Activated T-cell treated with anti-CD3 and anti-CD28 coated beads, Interleukin-2, amount 50 U/mL, for 4 hours (primary cell): ENCODE measurements at regions not wholly inside any gene's neighbourhood (a gene's known extent, or its start where the extent isn't known, plus 50 kb on each side); places are given as distances from the start of the nearest gene placed in this dataset.
"Not testable (repeated sequence)": the region's sequence is repeated elsewhere in the genome, so short reads cannot be mapped to it uniquely, and the experiment has no call there.

Experiments
- ATAC-seq, 2 donors: fragments of 200-7000 bp; cut with Tn5 transposase; one replicate each; pipeline ENCODE4 v1.10.0; 2021
- DNase-seq: peaks from one replicate; pipeline ENCODE4 v3.0.0-alpha.2; 2020
- H3K27me3 Mint-ChIP-seq: one replicate; pipeline ENCODE4 v1.8.0; 2021; ENCODE audit warnings: low read depth, mixed read lengths
- H3K36me3 Mint-ChIP-seq: one replicate; pipeline ENCODE4 v1.8.0; 2022; ENCODE audit warnings: mixed read lengths; ENCODE audit not compliant: insufficient read depth
- H3K4me1 Mint-ChIP-seq: one replicate; pipeline ENCODE4 v1.8.0; 2021; ENCODE audit warnings: low read depth, mixed read lengths
- H3K4me3 Mint-ChIP-seq: one replicate; pipeline ENCODE4 v1.8.0; 2021; ENCODE audit warnings: mild to moderate bottlenecking, moderate library complexity, mixed read lengths
- H3K9me3 Mint-ChIP-seq: one replicate; pipeline ENCODE4 v1.8.0; 2021; ENCODE audit warnings: mixed read lengths

DNA sequence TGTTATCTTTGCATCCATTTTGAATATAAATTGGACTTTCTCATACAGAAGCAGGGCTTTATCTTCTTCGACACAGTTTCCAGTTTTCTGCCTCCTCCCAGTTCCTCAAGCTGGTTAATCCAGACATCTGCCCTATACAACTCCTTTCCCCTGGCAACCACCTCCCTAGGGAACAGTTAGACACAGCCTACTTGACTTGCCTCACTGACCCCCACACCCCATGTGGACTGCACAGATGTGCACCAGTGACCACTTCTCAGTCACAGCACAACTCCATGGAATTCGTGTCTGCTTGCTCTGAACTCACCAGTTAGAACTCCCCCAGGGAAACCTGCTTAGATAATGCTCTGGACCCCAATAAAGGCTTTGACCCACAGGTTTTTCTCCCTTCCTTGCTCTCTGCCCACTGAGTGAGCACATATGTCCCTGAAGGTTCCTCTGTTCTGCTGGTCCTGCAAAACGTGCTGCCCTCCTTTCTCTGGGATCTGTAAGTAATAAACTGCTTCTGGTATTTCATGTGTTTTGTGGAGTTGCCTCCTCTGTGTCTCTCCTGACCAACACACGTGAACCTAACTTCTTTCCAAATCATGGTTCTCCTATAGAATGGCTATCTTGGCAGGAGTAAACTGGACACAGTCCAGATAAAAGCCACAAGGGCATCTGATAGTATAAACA, 351.2 kb downstream of the CD83 start:
- Mint-ChIP-seq H3K4me3 (no peak overlapping the region), H3K9me3 (peaks cover 20% of the 10 kb centered on the region), H3K4me1 (peaks cover 7% of the 10 kb centered on the region), H3K27me3 (no peaks in the 10 kb centered on the region), H3K36me3 (peaks cover 2% of the 10 kb centered on the region)
- no peak for ATAC-seq
- no peak for DNase-seq

DNA sequence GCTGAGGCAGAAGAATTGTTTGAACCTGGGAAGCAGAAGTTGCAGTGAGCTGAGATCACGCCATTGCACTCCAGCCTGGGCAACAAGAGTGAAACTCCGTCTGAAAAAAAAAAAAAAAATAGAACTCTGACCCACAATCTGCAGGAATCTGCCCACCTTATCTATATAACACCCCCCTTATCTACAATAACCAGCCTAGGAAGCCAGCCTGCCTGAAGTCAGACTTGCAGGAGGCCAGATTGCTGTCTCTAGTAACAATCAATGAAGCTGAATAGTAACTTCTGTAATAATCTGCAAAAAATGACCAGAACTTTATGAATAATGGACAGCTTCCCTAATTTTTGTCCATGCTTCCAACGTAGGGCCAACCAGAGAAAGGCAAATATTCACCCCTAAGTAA, 352.5 kb downstream of the CD83 start:
- Mint-ChIP-seq H3K4me3 (no peak overlapping the region), H3K27me3 (no peaks in the 10 kb centered on the region), H3K36me3 (peaks cover 2% of the 10 kb centered on the region), H3K9me3 (peaks cover 18% of the 10 kb centered on the region), H3K4me1 (peaks cover 1% of the 10 kb centered on the region)
- ATAC-seq (no peak), DNase-seq (no peak)

DNA sequence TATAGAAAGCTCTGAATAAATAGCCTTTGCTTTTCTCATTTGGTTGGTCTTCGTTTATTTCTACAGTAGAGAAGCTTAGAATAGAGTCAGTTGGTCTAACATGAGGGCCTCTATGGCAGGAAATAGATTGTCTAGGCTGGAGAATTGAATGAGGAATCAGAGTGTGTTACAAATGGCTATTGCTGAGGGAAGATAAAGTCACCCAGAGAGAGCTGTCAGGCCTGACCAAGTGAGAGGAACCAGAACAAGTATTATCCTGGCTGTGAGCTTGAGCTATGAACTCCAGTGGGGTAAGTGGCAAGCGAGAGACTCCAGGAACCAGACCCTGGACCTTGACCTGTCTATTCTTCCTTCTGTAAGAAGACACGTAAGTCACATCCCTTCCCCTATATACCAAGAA, 353.1 kb downstream of the CD83 start:
- DNase-seq (no peak), ATAC-seq (no peak)
- H3K4me3 Mint-ChIP-seq = no peak overlapping the region
- no peaks in the 10 kb centered on the region for H3K27me3 Mint-ChIP-seq
- H3K4me1 Mint-ChIP-seq = no peaks in the 10 kb centered on the region
- H3K9me3 Mint-ChIP-seq = peaks cover 14% of the 10 kb centered on the region
- peaks cover 2% of the 10 kb centered on the region for H3K36me3 Mint-ChIP-seq

GRCh38 chr6:14472255-14472985, 354.8 kb downstream of the CD83 start:
- peaks cover 2% of the 10 kb centered on the region for H3K36me3 Mint-ChIP-seq
- H3K4me3 Mint-ChIP-seq = no peak overlapping the region
- H3K27me3 Mint-ChIP-seq = no peaks in the 10 kb centered on the region
- H3K4me1 Mint-ChIP-seq = no peaks in the 10 kb centered on the region
- no peak for DNase-seq
- peaks cover 14% of the 10 kb centered on the region for H3K9me3 Mint-ChIP-seq
- ATAC-seq = no peak

DNA sequence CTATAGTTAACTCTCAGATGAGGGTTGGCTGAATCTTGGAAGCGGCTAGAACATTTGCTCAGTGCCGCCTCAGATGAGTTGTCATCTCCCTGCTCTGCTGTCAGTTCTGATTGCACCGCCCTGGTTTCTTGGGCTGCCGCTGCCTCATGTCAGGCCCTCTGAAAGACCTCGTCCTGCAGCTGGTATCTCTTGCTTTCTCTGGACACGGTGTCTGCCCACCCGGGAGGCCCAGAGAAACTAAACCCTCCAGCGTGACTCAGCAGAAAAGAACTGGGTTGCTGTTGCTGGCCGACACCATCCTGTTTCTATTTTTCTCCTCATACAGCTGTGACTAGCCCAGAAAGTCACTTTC, 355.4 kb downstream of the CD83 start:
- H3K27me3 Mint-ChIP-seq = no peaks in the 10 kb centered on the region
- peaks cover 2% of the 10 kb centered on the region for H3K36me3 Mint-ChIP-seq
- H3K9me3 Mint-ChIP-seq = peaks cover 11% of the 10 kb centered on the region
- DNase-seq (no peak), ATAC-seq (no peak)
- no peaks in the 10 kb centered on the region for H3K4me1 Mint-ChIP-seq
- H3K4me3 Mint-ChIP-seq = no peak overlapping the region

DNA sequence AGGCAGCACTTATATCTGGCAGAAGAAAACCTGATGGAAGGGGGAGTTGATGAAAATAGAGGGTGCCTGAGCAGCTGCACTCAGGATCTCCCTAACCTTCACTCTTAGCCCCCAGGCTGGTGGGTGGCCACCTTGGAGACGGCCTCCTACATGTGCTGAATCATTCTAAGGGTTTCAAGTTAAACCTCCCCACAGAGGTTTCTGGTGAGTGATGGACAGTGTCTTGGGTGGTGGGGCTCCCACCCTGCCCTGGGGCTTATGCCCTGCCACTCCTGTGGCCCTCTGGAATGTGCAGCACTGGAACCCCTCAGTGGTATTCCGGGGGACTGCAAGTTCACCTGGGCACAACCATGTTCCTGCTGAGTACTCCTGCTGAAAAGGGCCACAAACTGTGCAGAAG, 357.2 kb downstream of the CD83 start:
- Mint-ChIP-seq H3K4me1 (no peaks in the 10 kb centered on the region), H3K4me3 (no peak overlapping the region), H3K27me3 (no peaks in the 10 kb centered on the region), H3K9me3 (no peaks in the 10 kb centered on the region), H3K36me3 (no peaks in the 10 kb centered on the region)
- ATAC-seq (peak; percentile 43), DNase-seq (no peak)

DNA sequence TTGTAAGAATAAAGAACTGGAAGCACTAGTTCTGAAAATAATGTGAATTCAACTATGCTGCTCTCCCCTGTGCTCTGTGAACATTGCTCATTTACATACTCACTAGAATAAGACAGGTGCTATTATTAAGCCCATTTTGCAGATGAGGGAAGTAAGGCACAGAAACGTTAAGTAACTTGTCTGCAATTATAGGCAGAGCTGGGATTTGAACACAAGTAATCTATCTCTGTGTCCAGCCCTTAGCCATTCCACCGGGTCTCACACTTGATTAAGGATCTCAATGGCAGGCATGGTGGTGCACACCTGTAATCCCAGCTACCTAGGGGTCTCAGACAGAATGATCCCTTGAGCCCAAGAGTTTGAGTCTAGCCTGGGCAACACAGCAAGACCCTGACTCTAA, 357.7 kb downstream of the CD83 start:
- no peak for ATAC-seq
- H3K4me3 Mint-ChIP-seq = no peak overlapping the region

GRCh38 chr6:14476793-14477531, 359.4 kb downstream of the CD83 start:
- no peak for DNase-seq
- no peaks in the 10 kb centered on the region for H3K27me3 Mint-ChIP-seq
- no peak for ATAC-seq

More for the DNA sequence above, 357.7 kb downstream of the CD83 start:
- no peaks in the 10 kb centered on the region for H3K36me3 Mint-ChIP-seq
- no peaks in the 10 kb centered on the region for H3K4me1 Mint-ChIP-seq
- no peak for DNase-seq
- no peaks in the 10 kb centered on the region for H3K27me3 Mint-ChIP-seq
- no peaks in the 10 kb centered on the region for H3K9me3 Mint-ChIP-seq

GRCh38 chr6:14477559-14477958, 360.0 kb downstream of the CD83 start:
- Mint-ChIP-seq H3K9me3 (peaks cover 6% of the 10 kb centered on the region), H3K36me3 (no peaks in the 10 kb centered on the region), H3K4me3 (no peak overlapping the region), H3K4me1 (no peaks in the 10 kb centered on the region), H3K27me3 (no peaks in the 10 kb centered on the region)
- DNase-seq = no peak
- no peak for ATAC-seq

More at GRCh38 chr6:14476793-14477531, 359.4 kb downstream of the CD83 start:
- Mint-ChIP-seq H3K4me1 (no peaks in the 10 kb centered on the region), H3K9me3 (peaks cover 6% of the 10 kb centered on the region), H3K4me3 (no peak overlapping the region), H3K36me3 (no peaks in the 10 kb centered on the region)

- H3K4me1 Mint-ChIP-seq = no peaks in the 10 kb centered on the region
- ATAC-seq = no peak
- no peak overlapping the region for H3K4me3 Mint-ChIP-seq
- H3K36me3 Mint-ChIP-seq = no peaks in the 10 kb centered on the region
- H3K9me3 Mint-ChIP-seq = peaks cover 6% of the 10 kb centered on the region
- no peak for DNase-seq
- no peaks in the 10 kb centered on the region for H3K27me3 Mint-ChIP-seq
Measured at GRCh38 chr6:14478381-14479225, 361.0 kb downstream of the CD83 start.

- H3K36me3 Mint-ChIP-seq, H3K9me3 Mint-ChIP-seq, DNase-seq, H3K4me3 Mint-ChIP-seq, H3K27me3 Mint-ChIP-seq, ATAC-seq, H3K4me1 Mint-ChIP-seq: not testable (repeated sequence)
Measured at GRCh38 chr6:14481946-14482345, 364.4 kb downstream of the CD83 start.

- H3K27me3 Mint-ChIP-seq = no peaks in the 10 kb centered on the region
- no peaks in the 10 kb centered on the region for H3K36me3 Mint-ChIP-seq
- no peaks in the 10 kb centered on the region for H3K4me1 Mint-ChIP-seq
- H3K9me3 Mint-ChIP-seq = no peaks in the 10 kb centered on the region
- no peak for DNase-seq
- no peak overlapping the region for H3K4me3 Mint-ChIP-seq
- no peak for ATAC-seq
Measured at GRCh38 chr6:14487625-14488024, 370.1 kb downstream of the CD83 start.

- ATAC-seq (no peak), DNase-seq (no peak)
- no peaks in the 10 kb centered on the region for H3K9me3 Mint-ChIP-seq
- no peak overlapping the region for H3K4me3 Mint-ChIP-seq
- no peaks in the 10 kb centered on the region for H3K36me3 Mint-ChIP-seq
- H3K27me3 Mint-ChIP-seq = no peaks in the 10 kb centered on the region
- no peaks in the 10 kb centered on the region for H3K4me1 Mint-ChIP-seq
Measured at GRCh38 chr6:14488180-14488579, 370.6 kb downstream of the CD83 start.

DNA sequence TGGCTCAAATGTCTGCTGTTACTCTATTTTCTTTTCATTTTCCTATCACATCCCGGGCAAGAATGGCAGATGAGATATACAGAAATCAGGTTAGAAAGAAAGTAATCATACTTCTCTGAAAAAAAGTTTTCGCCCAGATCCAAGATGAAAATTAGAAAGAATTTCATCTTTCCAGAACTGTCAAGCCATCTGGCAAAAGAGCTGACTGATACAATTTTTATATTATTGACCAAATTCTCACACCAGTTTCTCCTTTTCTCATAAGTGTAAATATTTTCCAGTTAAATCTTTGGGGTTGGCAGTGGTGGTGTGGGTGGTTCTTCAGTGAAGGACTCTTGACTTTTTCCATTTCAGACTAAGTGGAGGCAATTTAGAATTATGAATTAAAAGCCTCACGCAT, 371.9 kb downstream of the CD83 start:
- no peaks in the 10 kb centered on the region for H3K27me3 Mint-ChIP-seq
- H3K4me1 Mint-ChIP-seq = no peaks in the 10 kb centered on the region
- no peak overlapping the region for H3K4me3 Mint-ChIP-seq
- ATAC-seq (no peak), DNase-seq (no peak)
- H3K9me3 Mint-ChIP-seq = no peaks in the 10 kb centered on the region
- no peaks in the 10 kb centered on the region for H3K36me3 Mint-ChIP-seq
